ENCODE measurements at regions not wholly inside any gene's neighbourhood (a gene's known extent, or its start where the extent isn't known, plus 50 kb on each side); places are given as distances from the start of the nearest gene placed in this dataset.

DNA sequence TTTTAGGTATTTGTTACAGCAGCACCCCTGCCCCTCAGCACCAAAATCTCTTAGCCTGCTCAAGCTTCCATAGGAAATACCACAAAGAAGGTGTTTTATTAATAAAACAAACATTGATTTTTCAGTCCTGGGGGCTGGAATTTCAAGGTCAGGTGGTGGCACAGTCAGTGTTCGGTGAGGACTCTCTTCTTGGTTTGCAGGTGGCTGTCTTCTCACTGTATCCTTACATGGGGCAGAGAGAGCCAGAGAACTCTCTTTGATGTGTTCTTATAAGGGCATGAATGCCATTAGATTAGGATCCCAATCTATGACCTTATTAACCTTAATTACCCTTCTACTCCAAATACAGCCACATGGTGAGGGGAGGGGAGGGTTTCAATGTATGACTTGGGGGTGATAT is 112.3 kb upstream of the PFKP start:
- Histone ChIP-seq H3K36me3 (ENCODE audit: control insufficient read depth in 5 of 5, insufficient read depth in 5 of 5, low read length in 5 of 5) (no peaks in the 10 kb centered on the region), H3K9ac (ENCODE audit: low read length in 5 of 5) (no peak overlapping the region), H3K9me3 (ENCODE audit: control insufficient read depth in 5 of 5, low read length in 5 of 5) (peaks cover 0 to 3% (median 0%) of the 10 kb centered on the region in 5 donors), H3K27me3 (ENCODE audit: control insufficient read depth in 5 of 5, insufficient read depth in 4 of 5, low read length in 5 of 5) (peaks cover 2 to 12% (median 7%) of the 10 kb centered on the region in 5 donors), H3K4me3 (ENCODE audit: low read depth in 1 of 5, low read length in 5 of 5) (no peak overlapping the region), H3K27ac (ENCODE audit: low read depth, low read length) (no peak overlapping the region), H3K4me1 (ENCODE audit: control insufficient read depth in 5 of 5, insufficient read depth in 5 of 5, low read length in 5 of 5) (no peaks in the 10 kb centered on the region)

DNA sequence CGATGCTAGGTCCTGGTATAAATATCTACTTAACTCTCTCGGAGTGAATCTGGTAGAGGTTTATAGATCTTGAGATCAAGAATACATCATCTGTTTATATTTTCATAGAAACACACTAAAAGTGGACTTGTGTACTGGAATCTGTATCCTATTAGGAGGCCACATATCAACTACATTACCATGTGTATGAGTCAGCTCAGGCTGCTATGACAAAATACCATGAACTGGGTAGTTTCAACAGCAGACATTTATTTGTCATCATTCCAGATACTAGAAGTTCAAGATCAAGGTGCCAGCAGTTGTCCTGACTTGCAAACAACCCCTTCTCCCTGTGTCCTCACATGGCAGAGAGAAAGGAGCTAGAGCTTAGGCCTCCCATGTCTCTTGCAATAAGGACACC is 113.9 kb upstream of the PFKP start:
- Histone ChIP-seq H3K27me3 (ENCODE audit: control insufficient read depth in 5 of 5, insufficient read depth in 4 of 5, low read length in 5 of 5) (peaks cover 2 to 17% (median 8%) of the 10 kb centered on the region in 5 donors), H3K9ac (ENCODE audit: low read length in 5 of 5) (no peak overlapping the region), H3K9me3 (ENCODE audit: control insufficient read depth in 5 of 5, low read length in 5 of 5) (peaks cover 0 to 3% (median 0%) of the 10 kb centered on the region in 5 donors), H3K4me1 (ENCODE audit: control insufficient read depth in 5 of 5, insufficient read depth in 5 of 5, low read length in 5 of 5) (no peaks in the 10 kb centered on the region), H3K36me3 (ENCODE audit: control insufficient read depth in 5 of 5, insufficient read depth in 5 of 5, low read length in 5 of 5) (no peaks in the 10 kb centered on the region), H3K4me3 (ENCODE audit: low read depth in 1 of 5, low read length in 5 of 5) (no peak overlapping the region), H3K27ac (ENCODE audit: low read depth, low read length) (no peak overlapping the region)

DNA sequence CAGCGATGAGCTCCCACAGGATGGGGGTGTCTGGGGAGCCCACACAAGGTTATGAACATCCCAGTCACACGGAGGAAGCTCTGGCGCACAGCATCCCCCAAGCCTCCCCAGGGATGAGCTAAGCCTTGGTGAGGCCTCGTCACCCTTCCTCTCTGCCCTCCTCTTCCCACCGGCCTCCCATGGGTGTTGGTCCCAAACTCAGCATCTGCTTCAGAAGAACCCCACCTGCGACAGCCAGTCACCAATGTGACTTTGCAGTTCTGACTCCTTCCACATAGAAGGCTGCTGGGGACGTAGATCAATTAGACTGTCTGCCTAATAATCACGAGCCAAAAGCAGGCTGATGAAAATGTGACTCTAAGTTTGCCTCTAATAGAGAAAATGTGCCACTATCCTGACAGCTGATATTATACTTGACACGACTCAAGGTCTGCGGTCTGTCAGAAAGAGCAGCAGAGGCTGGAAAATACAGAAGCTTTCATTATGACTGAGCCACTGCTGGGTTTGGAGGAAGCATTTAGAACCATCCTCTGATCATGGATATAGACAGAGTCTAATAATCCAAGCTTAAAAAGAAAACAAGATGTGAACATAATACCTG is 116.0 kb upstream of the PFKP start:
- Histone ChIP-seq H3K9ac (ENCODE audit: low read length in 5 of 5) (no peak overlapping the region), H3K36me3 (ENCODE audit: control insufficient read depth in 5 of 5, insufficient read depth in 5 of 5, low read length in 5 of 5) (no peaks in the 10 kb centered on the region), H3K4me3 (ENCODE audit: low read depth in 1 of 5, low read length in 5 of 5) (no peak overlapping the region), H3K9me3 (ENCODE audit: control insufficient read depth in 5 of 5, low read length in 5 of 5) (peaks cover 0 to 3% (median 0%) of the 10 kb centered on the region in 5 donors), H3K27me3 (ENCODE audit: control insufficient read depth in 5 of 5, insufficient read depth in 4 of 5, low read length in 5 of 5) (peaks cover 2 to 17% (median 8%) of the 10 kb centered on the region in 5 donors), H3K27ac (ENCODE audit: low read depth, low read length) (no peak overlapping the region), H3K4me1 (ENCODE audit: control insufficient read depth in 5 of 5, insufficient read depth in 5 of 5, low read length in 5 of 5) (no peaks in the 10 kb centered on the region)

DNA sequence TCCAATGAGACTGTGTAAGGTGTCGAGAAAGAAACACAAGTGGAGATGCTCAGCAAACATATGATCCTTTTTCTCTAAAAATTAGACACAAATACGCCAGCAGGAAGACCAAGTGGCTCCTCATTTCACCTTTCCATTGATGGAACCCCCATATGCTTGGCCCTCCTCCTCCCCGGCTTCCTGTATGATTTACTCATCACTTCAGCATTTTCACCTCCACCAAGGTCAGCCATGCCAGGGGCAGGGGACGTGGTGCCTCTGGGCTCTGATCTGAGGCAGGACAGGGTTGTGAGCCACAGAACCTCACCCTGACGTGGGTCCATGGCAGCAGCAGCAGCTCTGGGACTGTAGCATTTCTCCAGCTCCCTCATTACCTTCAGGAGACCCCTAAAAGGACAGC is 116.8 kb upstream of the PFKP start:
- Histone ChIP-seq H3K4me3 (ENCODE audit: low read depth in 1 of 5, low read length in 5 of 5) (no peak overlapping the region), H3K27ac (ENCODE audit: low read depth, low read length) (no peak overlapping the region), H3K9ac (ENCODE audit: low read length in 5 of 5) (no peak overlapping the region), H3K27me3 (ENCODE audit: control insufficient read depth in 5 of 5, insufficient read depth in 4 of 5, low read length in 5 of 5) (peaks cover 2 to 17% (median 10%) of the 10 kb centered on the region in 5 donors), H3K9me3 (ENCODE audit: control insufficient read depth in 5 of 5, low read length in 5 of 5) (peaks cover 0 to 3% (median 0%) of the 10 kb centered on the region in 5 donors), H3K4me1 (ENCODE audit: control insufficient read depth in 5 of 5, insufficient read depth in 5 of 5, low read length in 5 of 5) (no peaks in the 10 kb centered on the region), H3K36me3 (ENCODE audit: control insufficient read depth in 5 of 5, insufficient read depth in 5 of 5, low read length in 5 of 5) (no peaks in the 10 kb centered on the region)

DNA sequence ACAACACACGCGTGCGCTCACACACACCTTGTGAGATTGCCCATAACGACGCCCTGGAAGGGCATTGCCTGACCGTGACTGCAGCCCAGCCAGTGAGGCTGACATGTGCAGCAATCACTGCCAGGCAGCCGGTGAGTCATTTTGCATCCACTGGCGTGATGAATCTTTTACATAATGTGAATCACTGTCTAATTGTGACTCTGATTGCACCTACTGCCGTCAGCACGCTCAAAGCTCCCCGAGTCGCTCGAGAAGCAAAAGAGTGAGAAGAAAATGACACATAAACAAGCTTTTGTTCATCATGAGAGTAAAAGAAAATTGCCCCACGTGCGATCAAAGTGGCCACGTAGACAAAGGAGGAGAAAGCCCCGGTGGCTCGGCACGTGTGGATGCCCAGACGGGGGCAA is 117.4 kb upstream of the PFKP start:
- H3K27me3 ChIP-seq (ENCODE audit: control insufficient read depth in 5 of 5, insufficient read depth in 4 of 5, low read length in 5 of 5), result peaks cover 6 to 17% (median 10%) of the 10 kb centered on the region in 5 donors
- no peak overlapping the region for H3K9ac ChIP-seq (ENCODE audit: low read length in 5 of 5)
- no peaks in the 10 kb centered on the region for H3K4me1 ChIP-seq (ENCODE audit: control insufficient read depth in 5 of 5, insufficient read depth in 5 of 5, low read length in 5 of 5)
- H3K36me3 ChIP-seq (ENCODE audit: control insufficient read depth in 5 of 5, insufficient read depth in 5 of 5, low read length in 5 of 5), result no peaks in the 10 kb centered on the region
- peaks cover 0 to 3% (median 0%) of the 10 kb centered on the region in 5 donors for H3K9me3 ChIP-seq (ENCODE audit: control insufficient read depth in 5 of 5, low read length in 5 of 5)
- no peak overlapping the region for H3K4me3 ChIP-seq (ENCODE audit: low read depth in 1 of 5, low read length in 5 of 5)
- no peak overlapping the region for H3K27ac ChIP-seq (ENCODE audit: low read depth, low read length)

DNA sequence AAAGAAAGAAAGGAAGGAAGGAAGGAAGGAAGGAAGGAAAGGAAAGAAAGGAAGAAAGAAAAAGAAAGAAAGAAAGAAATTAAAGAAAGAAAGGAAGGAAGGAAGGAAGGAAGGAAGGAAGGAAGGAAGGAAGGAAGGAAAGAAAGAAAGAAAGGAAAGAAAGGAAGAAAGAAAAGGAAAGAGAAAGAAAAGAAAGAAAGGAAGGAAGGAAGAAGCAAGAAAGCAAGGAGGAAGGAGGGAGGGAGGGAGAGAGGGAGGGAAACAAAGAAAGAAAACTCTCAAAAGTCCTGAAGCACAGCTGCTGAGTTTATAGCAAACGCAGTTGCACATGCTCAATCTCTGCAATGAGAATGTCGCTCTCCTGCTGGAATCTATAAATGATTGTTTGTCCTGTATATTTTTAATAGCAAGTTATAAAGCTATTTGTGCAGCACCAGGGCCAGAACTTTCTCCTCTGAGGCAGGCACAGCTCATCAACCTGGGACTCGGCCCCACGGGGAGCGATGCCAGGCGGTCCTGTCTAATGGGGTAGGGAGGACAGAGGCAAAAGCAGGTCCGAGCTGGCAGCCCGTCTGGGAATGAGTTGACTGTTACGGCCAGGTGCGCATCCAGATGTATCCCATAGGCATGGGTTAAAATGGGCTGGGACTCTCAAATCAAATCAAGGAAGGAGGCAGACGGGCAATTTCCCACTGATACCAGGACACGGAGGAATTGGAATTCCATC is 118.0 kb upstream of the PFKP start:
- Histone ChIP-seq H3K4me1 (ENCODE audit: control insufficient read depth in 5 of 5, insufficient read depth in 5 of 5, low read length in 5 of 5) (no peaks in the 10 kb centered on the region), H3K36me3 (ENCODE audit: control insufficient read depth in 5 of 5, insufficient read depth in 5 of 5, low read length in 5 of 5) (no peaks in the 10 kb centered on the region), H3K27me3 (ENCODE audit: control insufficient read depth in 5 of 5, insufficient read depth in 4 of 5, low read length in 5 of 5) (peaks cover 9 to 20% (median 11%) of the 10 kb centered on the region in 5 donors), H3K9ac (ENCODE audit: low read length in 5 of 5) (no peak overlapping the region), H3K4me3 (ENCODE audit: low read depth in 1 of 5, low read length in 5 of 5) (no peak overlapping the region), H3K9me3 (ENCODE audit: control insufficient read depth in 5 of 5, low read length in 5 of 5) (peaks cover 0 to 3% (median 0%) of the 10 kb centered on the region in 5 donors), H3K27ac (ENCODE audit: low read depth, low read length) (no peak overlapping the region)

DNA sequence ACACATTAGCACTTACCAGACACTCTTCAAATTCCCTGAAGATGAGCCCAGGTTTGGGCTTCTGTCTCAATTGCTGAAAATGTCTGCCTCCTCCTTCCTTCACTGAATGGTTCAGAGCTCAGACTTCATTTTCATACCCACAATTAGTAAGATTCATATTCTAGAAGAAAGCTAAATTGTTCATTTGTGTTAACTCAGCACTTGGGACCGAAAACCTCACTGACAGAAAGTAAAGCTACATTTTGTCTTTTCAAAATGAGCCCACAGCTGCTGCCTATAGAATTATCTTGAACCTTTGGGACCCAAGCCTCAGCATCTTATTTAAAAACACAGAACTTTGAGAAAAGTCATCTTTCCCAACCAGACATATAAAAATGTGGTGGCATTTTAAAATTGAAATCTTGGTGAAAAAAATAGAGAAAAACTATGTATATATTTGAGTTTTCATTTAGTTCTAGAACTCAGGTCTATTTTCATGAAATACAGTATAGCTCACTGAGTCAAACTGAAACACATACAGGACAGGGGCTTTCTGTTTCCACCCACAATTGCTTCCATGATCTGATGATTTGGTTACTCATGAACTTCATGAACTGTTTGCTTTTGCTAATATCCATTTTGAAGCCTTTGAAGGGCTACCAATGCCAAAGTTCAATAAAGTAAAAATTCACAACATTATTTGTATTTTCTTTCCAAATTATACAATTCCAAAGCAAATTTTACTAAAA is 119.1 kb upstream of the PFKP start:
- Histone ChIP-seq H3K9ac (ENCODE audit: low read length in 5 of 5) (no peak overlapping the region), H3K4me3 (ENCODE audit: low read depth in 1 of 5, low read length in 5 of 5) (no peak overlapping the region), H3K27ac (ENCODE audit: low read depth, low read length) (no peak overlapping the region), H3K4me1 (ENCODE audit: control insufficient read depth in 5 of 5, insufficient read depth in 5 of 5, low read length in 5 of 5) (no peaks in the 10 kb centered on the region), H3K9me3 (ENCODE audit: control insufficient read depth in 5 of 5, low read length in 5 of 5) (no peaks in the 10 kb centered on the region), H3K27me3 (ENCODE audit: control insufficient read depth in 5 of 5, insufficient read depth in 4 of 5, low read length in 5 of 5) (peaks cover 9 to 25% (median 17%) of the 10 kb centered on the region in 5 donors), H3K36me3 (ENCODE audit: control insufficient read depth in 5 of 5, insufficient read depth in 5 of 5, low read length in 5 of 5) (no peaks in the 10 kb centered on the region)

DNA sequence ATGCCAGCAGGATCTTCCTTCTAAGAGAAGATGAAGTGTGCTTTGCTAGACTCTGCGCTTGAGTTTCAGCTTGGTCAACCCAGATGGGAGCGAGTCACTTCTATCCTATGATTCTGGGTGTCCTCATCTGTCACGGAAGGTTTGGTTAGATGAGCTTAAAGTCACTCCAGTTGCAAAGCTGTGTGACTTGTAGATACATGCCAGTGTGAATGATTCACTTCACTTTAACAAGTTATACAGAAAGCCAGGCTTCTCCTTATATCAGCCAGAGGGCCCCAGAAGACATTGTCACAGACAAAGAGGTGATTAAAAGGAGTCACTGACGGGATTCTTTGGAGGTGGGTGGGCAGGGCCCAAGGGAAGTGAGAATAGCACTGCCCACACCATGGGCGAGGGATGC is 122.6 kb upstream of the PFKP start:
- H3K9ac ChIP-seq (ENCODE audit: low read length in 5 of 5), result no peak overlapping the region
- no peaks in the 10 kb centered on the region for H3K36me3 ChIP-seq (ENCODE audit: control insufficient read depth in 5 of 5, insufficient read depth in 5 of 5, low read length in 5 of 5)
- no peak overlapping the region for H3K4me3 ChIP-seq (ENCODE audit: low read depth in 1 of 5, low read length in 5 of 5)
- no peaks in the 10 kb centered on the region for H3K9me3 ChIP-seq (ENCODE audit: control insufficient read depth in 5 of 5, low read length in 5 of 5)
- peaks cover 4 to 12% (median 10%) of the 10 kb centered on the region in 5 donors for H3K27me3 ChIP-seq (ENCODE audit: control insufficient read depth in 5 of 5, insufficient read depth in 4 of 5, low read length in 5 of 5)
- no peaks in the 10 kb centered on the region for H3K4me1 ChIP-seq (ENCODE audit: control insufficient read depth in 5 of 5, insufficient read depth in 5 of 5, low read length in 5 of 5)
- H3K27ac ChIP-seq (ENCODE audit: low read depth, low read length), result no peak overlapping the region

DNA sequence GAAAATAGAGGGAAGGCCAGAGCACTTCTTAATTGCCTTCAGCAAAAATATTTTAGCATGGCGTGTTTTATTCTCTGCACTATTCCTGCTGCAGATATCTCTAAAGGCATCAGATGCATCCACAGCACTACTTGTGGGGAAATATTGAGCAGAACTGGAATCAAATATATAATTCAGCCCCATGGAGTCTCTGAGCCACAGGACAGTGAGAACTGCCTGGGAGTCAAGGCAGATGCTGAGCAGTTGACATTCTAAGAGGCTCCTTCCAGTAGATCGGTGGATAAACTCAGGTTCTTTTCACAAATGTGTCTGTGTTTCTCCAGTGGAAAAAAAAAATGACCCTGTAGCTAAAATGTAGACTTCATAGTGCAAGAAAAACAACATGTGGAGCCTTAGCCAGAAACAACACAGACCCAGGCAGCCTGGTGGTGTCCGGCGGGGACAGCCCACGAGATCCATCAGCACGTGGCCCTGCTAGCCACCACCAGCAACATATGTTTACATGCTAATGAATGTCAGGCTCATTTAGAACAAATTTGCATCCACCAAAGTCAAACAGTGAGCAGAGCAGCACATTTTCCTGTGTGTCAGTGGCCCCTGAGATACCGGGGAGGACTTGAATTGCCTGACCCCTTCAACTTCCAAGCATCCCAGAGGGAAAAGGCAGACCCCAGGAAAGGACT is 123.3 kb upstream of the PFKP start:
- Histone ChIP-seq H3K4me3 (ENCODE audit: low read depth in 1 of 5, low read length in 5 of 5) (no peak overlapping the region), H3K36me3 (ENCODE audit: control insufficient read depth in 5 of 5, insufficient read depth in 5 of 5, low read length in 5 of 5) (no peaks in the 10 kb centered on the region), H3K4me1 (ENCODE audit: control insufficient read depth in 5 of 5, insufficient read depth in 5 of 5, low read length in 5 of 5) (no peaks in the 10 kb centered on the region), H3K9me3 (ENCODE audit: control insufficient read depth in 5 of 5, low read length in 5 of 5) (no peaks in the 10 kb centered on the region), H3K27ac (ENCODE audit: low read depth, low read length) (no peak overlapping the region), H3K27me3 (ENCODE audit: control insufficient read depth in 5 of 5, insufficient read depth in 4 of 5, low read length in 5 of 5) (peaks cover 2 to 13% (median 10%) of the 10 kb centered on the region in 5 donors), H3K9ac (ENCODE audit: low read length in 5 of 5) (no peak overlapping the region)

Measured in subcutaneous abdominal adipose tissue (tissue), 5 donors.